ENCODE measurements at regions not wholly inside any gene's neighbourhood (a gene's known extent, or its start where the extent isn't known, plus 50 kb on each side); places are given as distances from the start of the nearest gene placed in this dataset.

- TF ChIP-seq CTCF (IDR thresholded peaks at IDR 0.05; ENCODE audit: low read depth, low read length): no peak
- Histone ChIP-seq H3K4me1 (no peaks in the 10 kb centered on the region), H3K36me3 (no peaks in the 10 kb centered on the region), H3K4me3 (ENCODE audit: low read depth, low read length) (no peak overlapping the region), H3K27me3 (no peaks in the 10 kb centered on the region), H3K9me3 (no peaks in the 10 kb centered on the region)
- DNase-seq: no peak
Measured at GRCh38 chr4:55183926-55184599, 58.7 kb upstream of the KDR start.

GRCh38 chr4:55184600-55185523 is 59.5 kb upstream of the KDR start:
- peak; percentile 34 for DNase-seq
- peak; percentile 70 for TF ChIP-seq CTCF (IDR thresholded peaks at IDR 0.05; ENCODE audit: low read depth, low read length)
- Histone ChIP-seq H3K4me3 (ENCODE audit: low read depth, low read length) (no peak overlapping the region), H3K9me3 (no peaks in the 10 kb centered on the region), H3K4me1 (no peaks in the 10 kb centered on the region), H3K36me3 (no peaks in the 10 kb centered on the region), H3K27me3 (no peaks in the 10 kb centered on the region)

GRCh38 chr4:55186123-55186522 is 60.7 kb upstream of the KDR start:
- no peaks in the 10 kb centered on the region for H3K4me1 ChIP-seq
- no peak for DNase-seq
- peak; percentile 6; the same call in 1 of the 2 replicates for TF ChIP-seq CTCF (IDR thresholded peaks at IDR 0.05; ENCODE audit: low read depth, low read length)
- H3K9me3 ChIP-seq: no peaks in the 10 kb centered on the region
- no peak overlapping the region for H3K4me3 ChIP-seq (ENCODE audit: low read depth, low read length)
- no peaks in the 10 kb centered on the region for H3K27me3 ChIP-seq
- H3K36me3 ChIP-seq: no peaks in the 10 kb centered on the region

- no peaks in the 10 kb centered on the region for H3K27me3 ChIP-seq
- H3K9me3 ChIP-seq: no peaks in the 10 kb centered on the region
- no peak for TF ChIP-seq CTCF (IDR thresholded peaks at IDR 0.05; ENCODE audit: low read depth, low read length)
- no peak overlapping the region for H3K4me3 ChIP-seq (ENCODE audit: low read depth, low read length)
- no peaks in the 10 kb centered on the region for H3K36me3 ChIP-seq
- DNase-seq: no peak
- H3K4me1 ChIP-seq: no peaks in the 10 kb centered on the region
Measured at GRCh38 chr4:55186700-55187099, 61.3 kb upstream of the KDR start.

- H3K4me3 ChIP-seq (ENCODE audit: low read depth, low read length): no peak overlapping the region
- H3K27me3 ChIP-seq: no peaks in the 10 kb centered on the region
- H3K4me1 ChIP-seq: no peaks in the 10 kb centered on the region
- no peak for TF ChIP-seq CTCF (IDR thresholded peaks at IDR 0.05; ENCODE audit: low read depth, low read length)
- DNase-seq: no peak
- no peaks in the 10 kb centered on the region for H3K36me3 ChIP-seq
- H3K9me3 ChIP-seq: no peaks in the 10 kb centered on the region
Measured at GRCh38 chr4:55214172-55214571, 88.8 kb upstream of the KDR start.

GRCh38 chr4:55215087-55215486 is 89.7 kb upstream of the KDR start:
- Histone ChIP-seq H3K4me1 (no peaks in the 10 kb centered on the region), H3K4me3 (ENCODE audit: low read depth, low read length) (no peak overlapping the region), H3K36me3 (no peaks in the 10 kb centered on the region), H3K27me3 (0 out of 2 replicates have a peak, but pooled peaks cover 3% of the 10 kb centered on the region), H3K9me3 (no peaks in the 10 kb centered on the region)
- no peak for DNase-seq
- TF ChIP-seq CTCF (IDR thresholded peaks at IDR 0.05; ENCODE audit: low read depth, low read length): no peak
